ENCODE measurements at regions not wholly inside any gene's neighbourhood (a gene's known extent, or its start where the extent isn't known, plus 50 kb on each side); places are given as distances from the start of the nearest gene placed in this dataset.

DNA sequence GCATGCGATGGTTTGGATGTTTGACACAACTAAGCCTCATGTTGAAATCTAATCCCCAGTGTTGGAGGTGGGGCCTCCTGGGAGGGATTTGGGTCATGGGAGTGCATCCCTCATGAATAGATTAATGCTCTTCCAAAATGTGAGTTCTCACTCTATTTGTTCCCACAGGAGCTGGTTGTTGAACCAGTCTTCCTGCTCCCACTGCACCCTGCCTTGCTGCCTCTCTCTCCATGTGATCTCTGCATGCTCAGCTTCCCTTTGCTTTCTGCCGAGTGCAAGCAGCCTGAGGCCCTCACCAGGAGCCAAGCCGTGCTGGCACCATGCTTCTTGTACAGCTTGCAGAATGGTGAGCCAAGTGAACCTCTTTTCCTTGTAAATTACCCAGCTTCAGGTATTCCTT lies 206.8 kb downstream of the VAPA start:
- Histone ChIP-seq H3K36me3 (ENCODE audit: control insufficient read depth in 1 of 2, insufficient read depth in 2 of 2, low read length in 2 of 2) (no peaks in the 10 kb centered on the region), H3K79me2 (ENCODE audit: insufficient read depth, low read length) (no peaks in the 10 kb centered on the region), H3K4me3 (replicated peaks in 1 of 2; ENCODE audit: low read depth in 1 of 2, low read length in 2 of 2) (no peak overlapping the region), H3K27ac (ENCODE audit: low read depth, low read length) (no peak overlapping the region), H3K9me3 (ENCODE audit: control insufficient read depth in 1 of 2, insufficient read depth in 1 of 2, low read depth in 1 of 2, low read length in 2 of 2) (peaks cover 0 to 7% of the 10 kb centered on the region in 2 experiments; a peak in 1 of 4 replicates), H3K9me2 (ENCODE audit: insufficient read depth) (no peaks in the 10 kb centered on the region), H3K27me3 (ENCODE audit: insufficient read depth, low read length) (peaks cover 4% of the 10 kb centered on the region; the same call in 1 of the 2 replicates), H4K20me1 (ENCODE audit: insufficient read depth) (no peaks in the 10 kb centered on the region), H2AFZ (ENCODE audit: low read depth, low read length, poor library complexity, severe bottlenecking) (no peak overlapping the region), H3K4me1 (ENCODE audit: control insufficient read depth in 1 of 2, insufficient read depth in 2 of 2, low read length in 2 of 2) (peaks cover 0 to 6% of the 10 kb centered on the region in 2 experiments; a peak in 1 of 4 replicates), H3K4me2 (ENCODE audit: low read length) (no peak overlapping the region), H3K9ac (ENCODE audit: low read length) (no peak overlapping the region)
- no TSS peak for BruUV-seq (replicated peaks)
- DNase-seq (ENCODE audit: low read depth, low spot score) (no peak), ATAC-seq (no peak)
- RAD21 ChIA-PET (ENCODE audit: low non-redundant PET in 1 of 2, low total read pairs in 2 of 2, uncharacterized antibody in 2 of 2, unreplicated experiment in 2 of 2) = no interaction called here
- POLR2A ChIA-PET = no interaction called here
- CTCF ChIA-PET = no interaction called here
- intact Hi-C loops (cut with micrococcal nuclease) = no loop called here
- TF ChIP-seq, protein P1, sequence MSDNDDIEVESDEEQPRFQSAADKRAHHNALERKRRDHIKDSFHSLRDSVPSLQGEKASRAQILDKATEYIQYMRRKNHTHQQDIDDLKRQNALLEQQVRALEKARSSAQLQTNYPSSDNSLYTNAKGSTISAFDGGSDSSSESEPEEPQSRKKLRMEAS (IDR thresholded peaks at IDR 0.05) = no peak
- TF ChIP-seq FOSL1 (IDR thresholded peaks at IDR 0.05; ENCODE audit: low read depth) (no peak), EZH2phosphoT487 (IDR thresholded peaks at IDR 0.05; ENCODE audit: borderline replicate concordance) (no peak), POLR2AphosphoS5 (IDR thresholded peaks at IDR 0.05; ENCODE audit: low read depth, low read length) (no peak), EZH2 (IDR thresholded peaks at IDR 0.05) (no peak), REST (IDR thresholded peaks at IDR 0.05; ENCODE audit: low read depth) (no peak)

GRCh38 chr18:10121028-10121427 lies 207.2 kb downstream of the VAPA start:
- CTCF ChIA-PET = no interaction called here
- RAD21 ChIA-PET (ENCODE audit: low non-redundant PET in 1 of 2, low total read pairs in 2 of 2, uncharacterized antibody in 2 of 2, unreplicated experiment in 2 of 2) = no interaction called here
- TF ChIP-seq SIN3A (IDR thresholded peaks at IDR 0.05; ENCODE audit: low read depth) (no peak), ELF1 (IDR thresholded peaks at IDR 0.05; ENCODE audit: borderline replicate concordance, low read depth) (no peak), REST (IDR thresholded peaks at IDR 0.05; ENCODE audit: low read depth) (no peak), TCF7L2 (IDR thresholded peaks at IDR 0.05; ENCODE audit: borderline replicate concordance, extremely low read depth, insufficient read depth, insufficient read length) (no peak), SP1 (IDR thresholded peaks at IDR 0.05; ENCODE audit: low read depth) (no peak), FOSL1 (IDR thresholded peaks at IDR 0.05; ENCODE audit: low read depth) (no peak), JUND (IDR thresholded peaks at IDR 0.05) (no peak), YY1 (IDR thresholded peaks at IDR 0.05; ENCODE audit: extremely low read depth, insufficient replicate concordance, low read depth, low read length) (no peak), CEBPB (IDR thresholded peaks at IDR 0.05; ENCODE audit: low read depth) (no peak)
- TF ChIP-seq, protein P1 (IDR thresholded peaks at IDR 0.05) = no peak

More at GRCh38 chr18:10121028-10121427, 207.2 kb downstream of the VAPA start:
- intact Hi-C loops (cut with micrococcal nuclease) = no loop called here
- Histone ChIP-seq H3K9ac (ENCODE audit: low read length) (no peak overlapping the region), H4K20me1 (ENCODE audit: insufficient read depth) (no peaks in the 10 kb centered on the region), H3K27me3 (ENCODE audit: insufficient read depth, low read length) (peaks cover 4% of the 10 kb centered on the region; the same call in 1 of the 2 replicates), H3K27ac (ENCODE audit: low read depth, low read length) (no peak overlapping the region), H3K4me1 (ENCODE audit: control insufficient read depth in 1 of 2, insufficient read depth in 2 of 2, low read length in 2 of 2) (peaks cover 0 to 6% of the 10 kb centered on the region in 2 experiments; a peak in 1 of 4 replicates), H3K9me3 (ENCODE audit: control insufficient read depth in 1 of 2, insufficient read depth in 1 of 2, low read depth in 1 of 2, low read length in 2 of 2) (peaks cover 0 to 7% of the 10 kb centered on the region in 2 experiments; a peak in 1 of 4 replicates), H2AFZ (ENCODE audit: low read depth, low read length, poor library complexity, severe bottlenecking) (no peak overlapping the region), H3K4me3 (replicated peaks in 1 of 2; ENCODE audit: low read depth in 1 of 2, low read length in 2 of 2) (no peak overlapping the region), H3K79me2 (ENCODE audit: insufficient read depth, low read length) (no peaks in the 10 kb centered on the region), H3K4me2 (ENCODE audit: low read length) (no peak overlapping the region), H3K9me2 (ENCODE audit: insufficient read depth) (no peaks in the 10 kb centered on the region), H3K36me3 (ENCODE audit: control insufficient read depth in 1 of 2, insufficient read depth in 2 of 2, low read length in 2 of 2) (no peaks in the 10 kb centered on the region)
- BruUV-seq (replicated peaks) = no TSS peak
- POLR2A ChIA-PET = no interaction called here
- DNase-seq (ENCODE audit: low read depth, low spot score) = no peak
- no peak for ATAC-seq

Data from HCT116 (cell line).